ENCODE measurements at regions not wholly inside any gene's neighbourhood (a gene's known extent, or its start where the extent isn't known, plus 50 kb on each side); places are given as distances from the start of the nearest gene placed in this dataset.
A peak's percentile ranks its signal among the peaks of the same experiment; 100 is the strongest.

GRCh38 chr2:43110442-43110871 lies 115.9 kb downstream of the ZFP36L2 start:
- no peak for TF ChIP-seq POLR2A (IDR thresholded peaks at IDR 0.05)
- intact Hi-C loops (cut with DNase I; ENCODE audit: low total_unique reads) = no loop called here
- Histone ChIP-seq H3K4me3 (no peak overlapping the region), H3K36me3 (no peaks in the 10 kb centered on the region), H3K4me1 (peaks cover 0 to 21% of the 10 kb centered on the region in 2 donors), H3K27ac (peak overlapping the region; percentile 65 to 78), H3K9me3 (no peaks in the 10 kb centered on the region), H3K27me3 (no peaks in the 10 kb centered on the region)
- peak in 1 of 2 donors; percentile 41 for DNase-seq

- intact Hi-C loops (cut with DNase I; ENCODE audit: low total_unique reads) = no loop called here
- Histone ChIP-seq H3K4me1 (peaks cover 0 to 22% of the 10 kb centered on the region in 2 donors), H3K4me3 (no peak overlapping the region), H3K27ac (peak overlapping the region; percentile 65 to 78), H3K9me3 (no peaks in the 10 kb centered on the region), H3K27me3 (no peaks in the 10 kb centered on the region), H3K36me3 (no peaks in the 10 kb centered on the region)
- DNase-seq = no peak
- TF ChIP-seq CTCF (IDR thresholded peaks at IDR 0.05) (no peak), POLR2A (IDR thresholded peaks at IDR 0.05) (no peak)
Measured at GRCh38 chr2:43109261-43109743, 117.1 kb downstream of the ZFP36L2 start.

DNA sequence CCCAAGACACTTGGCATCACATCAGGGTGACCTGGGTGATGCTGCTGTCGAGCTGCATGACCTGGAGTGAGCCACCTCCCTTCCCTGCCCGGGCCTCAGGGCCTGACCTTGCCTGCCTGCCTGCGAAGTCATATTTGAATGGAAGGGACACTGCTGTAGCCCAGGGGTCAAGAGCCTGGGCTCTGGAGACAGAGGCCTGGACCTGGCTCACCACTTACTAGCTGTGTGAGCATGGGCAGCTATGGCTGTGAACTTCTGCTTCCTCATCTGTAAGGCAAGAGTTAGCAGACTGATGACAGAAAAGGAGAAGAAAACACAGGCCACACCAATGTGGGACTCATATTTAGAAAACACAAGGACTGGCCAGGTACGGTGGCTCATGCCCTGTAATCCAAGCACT lies 118.7 kb downstream of the ZFP36L2 start:
- no peaks in the 10 kb centered on the region for H3K27me3 ChIP-seq
- intact Hi-C loops (cut with DNase I; ENCODE audit: low total_unique reads) = no loop called here
- no peak overlapping the region for H3K4me3 ChIP-seq
- H3K9me3 ChIP-seq = no peaks in the 10 kb centered on the region
- H3K4me1 ChIP-seq = peaks cover 0 to 22% of the 10 kb centered on the region in 2 donors
- TF ChIP-seq CTCF (IDR thresholded peaks at IDR 0.05) (no peak), POLR2A (IDR thresholded peaks at IDR 0.05) (no peak)
- DNase-seq = no peak
- H3K27ac ChIP-seq = peak overlapping the region; percentile 65 to 78
- H3K36me3 ChIP-seq = no peaks in the 10 kb centered on the region

DNA sequence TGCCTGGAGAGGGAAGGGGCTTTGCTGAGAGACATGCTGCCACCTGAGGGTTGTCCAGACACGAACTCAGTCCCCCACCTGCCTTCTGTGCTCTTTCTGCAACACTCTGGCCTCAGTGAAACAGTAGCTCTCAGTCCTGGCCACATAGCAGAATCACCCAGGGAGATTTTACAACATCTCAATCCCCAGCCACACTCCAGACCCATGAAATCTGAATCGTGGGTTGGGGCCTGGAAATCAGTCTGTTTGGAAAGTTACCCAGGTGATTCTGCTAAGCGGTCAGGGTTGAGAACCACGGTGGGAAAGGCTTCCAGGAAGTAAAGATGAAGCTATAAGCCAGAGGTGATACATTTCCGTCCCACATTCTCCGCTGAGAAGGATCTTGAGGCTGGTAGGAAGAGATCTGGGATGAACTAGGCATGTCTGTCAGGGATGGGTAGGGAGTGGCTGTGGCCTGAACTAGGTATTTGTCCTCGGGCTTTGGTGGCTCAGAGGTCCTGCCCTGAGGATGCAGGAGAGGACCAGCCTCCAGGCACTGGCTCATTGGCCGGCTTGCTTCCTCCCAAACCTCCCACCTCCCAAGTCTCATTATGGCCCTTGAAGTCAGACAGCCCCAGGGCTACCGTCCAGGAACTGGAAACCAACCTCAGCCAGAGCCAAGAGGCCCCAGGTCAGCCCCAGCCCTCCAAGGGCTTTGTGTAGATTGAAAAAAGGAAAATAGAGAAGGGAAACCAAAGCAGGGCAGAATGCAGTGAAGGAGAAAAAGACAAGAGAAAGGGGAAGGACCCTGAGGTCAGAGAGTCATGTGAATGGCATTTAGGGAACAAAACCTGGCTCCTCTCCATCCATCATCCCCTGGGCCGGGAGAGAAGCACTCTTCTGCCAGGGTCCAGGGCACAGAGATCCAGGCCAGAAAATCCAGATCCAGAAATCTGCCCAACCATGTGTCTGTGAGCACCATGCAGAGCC lies 119.6 kb downstream of the ZFP36L2 start:
- Histone ChIP-seq H3K4me3 (no peak overlapping the region), H3K27me3 (no peaks in the 10 kb centered on the region), H3K9me3 (no peaks in the 10 kb centered on the region), H3K36me3 (no peaks in the 10 kb centered on the region), H3K4me1 (peaks cover 0 to 22% of the 10 kb centered on the region in 2 donors), H3K27ac (peak overlapping the region; percentile 65 to 78)
- intact Hi-C loops (cut with DNase I; ENCODE audit: low total_unique reads) = no loop called here
- no peak for DNase-seq
- TF ChIP-seq CTCF (IDR thresholded peaks at IDR 0.05) (no peak), POLR2A (IDR thresholded peaks at IDR 0.05) (no peak)

DNA sequence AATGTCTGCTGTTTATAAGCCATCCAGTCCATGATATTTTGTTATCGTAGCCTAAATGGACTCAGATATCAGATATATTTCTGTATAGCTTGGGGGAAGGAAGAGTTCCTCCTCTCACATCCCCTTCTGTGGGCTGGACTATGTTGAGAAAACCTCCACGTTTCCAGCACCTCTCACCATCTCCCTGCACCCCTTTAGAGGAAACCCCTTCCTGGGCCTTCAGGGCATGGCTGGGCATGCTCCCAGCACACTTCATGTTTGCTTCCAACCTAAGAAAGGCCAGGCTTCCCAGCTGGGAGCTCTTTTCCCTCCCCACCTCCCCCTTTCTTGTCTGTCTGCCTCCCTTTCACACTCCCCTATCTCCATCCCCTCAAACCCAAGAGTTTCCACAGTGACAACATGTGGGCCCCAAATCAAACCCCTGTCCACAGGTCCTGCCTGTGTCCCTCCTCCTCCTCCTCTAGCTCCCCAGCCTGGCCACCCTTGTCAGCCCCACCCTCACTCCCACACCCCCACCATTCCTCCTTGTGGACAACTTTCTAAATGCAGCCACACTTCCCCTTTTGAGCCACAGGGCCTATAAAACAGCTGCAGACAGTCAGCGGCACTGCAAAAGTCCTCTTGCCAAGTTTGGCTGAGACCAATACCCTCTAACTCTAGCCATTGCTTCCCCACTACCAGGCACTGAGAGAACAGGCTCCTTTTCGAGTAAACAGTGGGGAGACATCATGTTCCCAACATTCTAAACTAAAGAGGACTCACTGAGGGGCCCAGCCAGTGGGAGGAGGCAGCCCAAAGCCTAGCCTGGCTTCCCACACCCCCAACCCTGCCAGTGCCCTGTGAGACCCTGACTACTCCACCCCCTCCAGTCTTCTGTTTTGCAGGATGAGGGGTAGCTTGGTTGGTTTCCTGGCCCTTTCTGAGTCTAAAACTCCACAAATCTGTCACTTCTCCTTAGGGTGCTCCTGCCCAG lies 120.5 kb downstream of the ZFP36L2 start:
- no peak overlapping the region for H3K4me3 ChIP-seq
- no peaks in the 10 kb centered on the region for H3K9me3 ChIP-seq
- no peaks in the 10 kb centered on the region for H3K36me3 ChIP-seq
- TF ChIP-seq POLR2A (IDR thresholded peaks at IDR 0.05) = no peak
- TF ChIP-seq CTCF (IDR thresholded peaks at IDR 0.05) = peak in 3 of 4 experiments; percentile 5 to 39 (median 39)
- intact Hi-C loops (cut with DNase I; ENCODE audit: low total_unique reads) = no loop called here
- peak overlapping the region; percentile 65 to 78 for H3K27ac ChIP-seq
- peak; percentile 57 to 66 for DNase-seq
- H3K27me3 ChIP-seq = no peaks in the 10 kb centered on the region
- peaks cover 0 to 22% of the 10 kb centered on the region in 2 donors for H3K4me1 ChIP-seq
